ENCODE measurements at regions not wholly inside any gene's neighbourhood (a gene's known extent, or its start where the extent isn't known, plus 50 kb on each side); places are given as distances from the start of the nearest gene placed in this dataset.

DNA sequence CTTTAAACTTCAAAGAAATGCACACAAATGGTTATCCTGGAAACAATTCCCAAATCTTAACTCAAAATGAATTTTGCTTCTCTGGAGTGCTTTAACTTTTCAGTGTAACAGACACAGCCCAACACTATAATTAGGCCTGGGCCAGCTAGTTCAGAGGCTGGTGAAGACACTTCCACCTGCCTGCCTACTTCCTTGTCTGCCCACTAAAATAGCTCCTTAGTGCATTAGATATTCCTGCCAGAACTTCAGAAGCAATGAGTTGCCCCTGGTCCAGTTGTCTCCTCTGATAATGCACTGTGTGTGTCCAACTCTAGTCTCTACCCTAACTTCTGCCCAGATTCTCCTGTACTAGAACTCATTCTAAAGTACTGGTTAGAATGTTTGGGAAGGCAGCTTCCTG lies 150.9 kb upstream of the PRSS58 start:
- TF ChIP-seq CTCF (conservative IDR thresholded peaks at IDR 0.05) (no peak), EZH2 (IDR thresholded peaks at IDR 0.05; ENCODE audit: low read depth) (no peak)

Measured in PC-9 (cell line).